RWPE2 (cell line): ENCODE measurements at regions not wholly inside any gene's neighbourhood (a gene's known extent, or its start where the extent isn't known, plus 50 kb on each side); places are given as distances from the start of the nearest gene placed in this dataset.

Experiments used
- ATAC-seq: fragments of 200-7000 bp; cut with Tn5 transposase; 3 replicates; pipeline ENCODE4 v1.9.1; 2021; ENCODE audit warnings: low read depth
- DNase-seq: peaks from one replicate; pipeline ENCODE4 v3.0.0-alpha.2; 2020; ENCODE audit warnings: low spot score
- H3K27ac ChIP-seq: fragments of 450-650 bp; 2 replicates; pipeline ENCODE4 v1.5.1; 2017; ENCODE audit warnings: mild to moderate bottlenecking; ENCODE audit not compliant: poor library complexity, severe bottlenecking
- H3K27me3 ChIP-seq: fragments of 250-450 bp; sonication (Bioruptor Pico); 2 replicates; pipeline ENCODE4 v1.5.1; 2021; ENCODE audit warnings: mild to moderate bottlenecking, moderate library complexity; ENCODE audit not compliant: insufficient read depth, poor library complexity, severe bottlenecking
- H3K36me3 ChIP-seq: fragments of 250-450 bp; sonication (Bioruptor Pico); 2 replicates; pipeline ENCODE4 v1.5.1; 2020; ENCODE audit warnings: low read depth, mild to moderate bottlenecking, moderate library complexity
- H3K4me1 ChIP-seq: fragments of 250-450 bp; sonication (Bioruptor Pico); 2 replicates; pipeline ENCODE4 v1.5.1; 2021; ENCODE audit warnings: mild to moderate bottlenecking, moderate library complexity; ENCODE audit not compliant: insufficient read depth, poor library complexity, severe bottlenecking
- H3K4me3 ChIP-seq: fragments of 250-450 bp; sonication (Bioruptor Pico); 2 replicates; pipeline ENCODE4 v1.5.1; 2021; ENCODE audit warnings: mild to moderate bottlenecking, moderate library complexity; ENCODE audit not compliant: severe bottlenecking
- H3K9me3 ChIP-seq: fragments of 250-450 bp; sonication (Bioruptor Pico); 2 replicates; pipeline ENCODE4 v1.5.1; 2021; ENCODE audit warnings: mild to moderate bottlenecking, moderate library complexity; ENCODE audit not compliant: severe bottlenecking
- CTCF ChIP-seq: fragments of 450-650 bp; IDR thresholded peaks from one replicate; pipeline ENCODE4 v1.5.1; 2017; ENCODE audit warnings: mild to moderate bottlenecking, moderate library complexity; ENCODE audit not compliant: poor library complexity, severe bottlenecking

- ATAC-seq (no peak), DNase-seq (no peak)
- H3K27ac ChIP-seq: no peak overlapping the region
- TF ChIP-seq CTCF: no peak
- H3K27me3 ChIP-seq: no peaks in the 10 kb centered on the region
- no peak overlapping the region for H3K4me3 ChIP-seq
- H3K36me3 ChIP-seq: no peaks in the 10 kb centered on the region
- H3K9me3 ChIP-seq: no peaks in the 10 kb centered on the region
- H3K4me1 ChIP-seq: no peaks in the 10 kb centered on the region
Observed at GRCh38 chr11:23377909-23378308, 517.6 kb upstream of the CCDC179 start.

GRCh38 chr11:23391031-23391430 is 530.8 kb upstream of the CCDC179 start:
- ATAC-seq: no peak
- DNase-seq: no peak

DNA sequence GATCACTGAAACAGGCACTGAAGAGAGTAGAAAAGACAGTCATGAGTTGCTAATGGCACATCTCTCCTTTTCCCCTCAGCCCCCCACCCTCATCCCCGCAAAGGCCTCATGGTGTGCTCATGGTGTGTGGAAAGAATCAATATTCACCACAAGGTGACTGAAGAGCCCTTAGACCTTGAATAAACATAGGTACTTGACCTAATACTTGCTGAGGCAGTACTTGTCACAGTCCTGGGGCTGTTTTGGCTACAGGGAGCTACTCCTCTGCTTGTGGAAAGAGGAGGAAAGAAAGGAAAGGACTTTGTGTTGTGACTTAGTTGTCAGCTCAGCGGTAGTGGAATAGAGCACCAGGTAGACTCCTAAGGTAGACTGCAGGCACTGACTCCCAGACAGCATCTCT is 537.8 kb upstream of the CCDC179 start:
- ATAC-seq (no peak), DNase-seq (no peak)
- Histone ChIP-seq H3K27me3 (no peaks in the 10 kb centered on the region), H3K4me3 (no peak overlapping the region), H3K9me3 (no peaks in the 10 kb centered on the region), H3K4me1 (no peaks in the 10 kb centered on the region), H3K27ac (no peak overlapping the region), H3K36me3 (no peaks in the 10 kb centered on the region)
- no peak for TF ChIP-seq CTCF

More at GRCh38 chr11:23391031-23391430, 530.8 kb upstream of the CCDC179 start:
- no peaks in the 10 kb centered on the region for H3K27me3 ChIP-seq
- no peaks in the 10 kb centered on the region for H3K4me1 ChIP-seq
- no peak overlapping the region for H3K4me3 ChIP-seq
- TF ChIP-seq CTCF: no peak
- H3K27ac ChIP-seq: no peak overlapping the region
- H3K36me3 ChIP-seq: no peaks in the 10 kb centered on the region
- no peaks in the 10 kb centered on the region for H3K9me3 ChIP-seq

DNA sequence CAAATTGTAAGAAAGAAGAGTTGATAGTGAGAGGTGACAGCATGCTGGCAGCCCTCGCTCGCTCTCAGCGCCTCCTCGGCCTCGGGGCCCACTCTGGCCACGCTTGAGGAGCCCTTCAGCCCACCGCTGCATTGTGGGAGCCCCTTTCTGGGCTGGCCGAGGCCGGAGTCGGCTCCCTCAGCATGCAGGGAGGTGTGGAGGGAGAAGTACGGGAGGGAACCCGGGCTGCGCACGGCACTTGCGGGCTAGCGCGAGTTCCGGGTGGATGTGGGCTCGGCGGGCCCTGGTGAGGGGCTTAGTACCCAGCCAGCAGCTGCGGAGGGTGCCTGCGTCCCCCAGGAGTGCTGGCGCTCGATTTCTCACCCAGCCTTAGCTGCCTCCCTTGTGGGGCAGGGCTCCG is 539.7 kb upstream of the CCDC179 start:
- ATAC-seq (no peak), DNase-seq (no peak)
- Histone ChIP-seq H3K36me3 (no peaks in the 10 kb centered on the region), H3K27ac (no peak overlapping the region), H3K4me1 (no peaks in the 10 kb centered on the region), H3K9me3 (no peaks in the 10 kb centered on the region), H3K27me3 (no peaks in the 10 kb centered on the region), H3K4me3 (no peak overlapping the region)
- TF ChIP-seq CTCF: no peak

GRCh38 chr11:23403210-23404185 is 543.2 kb upstream of the CCDC179 start:
- Histone ChIP-seq H3K4me3 (no peak overlapping the region), H3K36me3 (no peaks in the 10 kb centered on the region), H3K27ac (no peak overlapping the region), H3K9me3 (no peaks in the 10 kb centered on the region), H3K4me1 (no peaks in the 10 kb centered on the region), H3K27me3 (no peaks in the 10 kb centered on the region)
- DNase-seq (no peak), ATAC-seq (no peak)
- TF ChIP-seq CTCF: no peak
